Calu3 (cell line): ENCODE measurements at regions not wholly inside any gene's neighbourhood (a gene's known extent, or its start where the extent isn't known, plus 50 kb on each side); places are given as distances from the start of the nearest gene placed in this dataset.

Source experiments
- BruUV-seq: library from RNA; stranded (reverse); fragments of 400-500 nt; replicated peaks from 2 replicates; lab custom pipeline; 2021; lab: Mats Ljungman, UMichigan
- CTCF ChIA-PET: fragments of 300-600 bp; sonication (Branson Sonifier 250); formaldehyde crosslinking; loops from one replicate; lab custom pipeline; 2022; ENCODE audit warnings: antibody characterized with exemption; lab: Charles Lee
- DNase-seq: peaks from one replicate; pipeline ENCODE4 v3.0.0; 2022
- H3K27ac Mint-ChIP-seq: one replicate; pipeline ENCODE4 v1.8.0; 2022; ENCODE audit warnings: mixed read lengths; ENCODE audit not compliant: unreplicated experiment
- H3K27me3 Mint-ChIP-seq: one replicate; pipeline ENCODE4 v1.8.0; 2022; ENCODE audit warnings: mixed read lengths; ENCODE audit not compliant: unreplicated experiment
- H3K36me3 Mint-ChIP-seq: one replicate; pipeline ENCODE4 v1.8.0; 2022; ENCODE audit warnings: mild to moderate bottlenecking, moderate library complexity, mixed read lengths; ENCODE audit not compliant: insufficient read depth, unreplicated experiment
- H3K4me1 Mint-ChIP-seq: one replicate; pipeline ENCODE4 v1.8.0; 2022; ENCODE audit warnings: mild to moderate bottlenecking, low read depth, mixed read lengths; ENCODE audit not compliant: unreplicated experiment
- H3K4me3 Mint-ChIP-seq: one replicate; pipeline ENCODE4 v1.8.0; 2022; ENCODE audit warnings: mild to moderate bottlenecking, low read depth, moderate library complexity, mixed read lengths; ENCODE audit not compliant: unreplicated experiment
- H3K9me3 Mint-ChIP-seq: one replicate; pipeline ENCODE4 v1.8.0; 2022; ENCODE audit warnings: low read depth, mixed read lengths; ENCODE audit not compliant: unreplicated experiment
- intact Hi-C: fragments of 100-400 bp; cut with micrococcal nuclease; formaldehyde crosslinking; loops from one replicate; pipeline ENCODE4 v1.10.0; 2022; ENCODE audit not compliant: unreplicated experiment
- TF ChIP-seq, protein P1 (sequence below): fragments of 200-600 bp; IDR thresholded peaks from one replicate; pipeline ENCODE4 v1.8.0; 2022; ENCODE audit warnings: antibody characterized with exemption; ENCODE audit not compliant: unreplicated experiment

DNA sequence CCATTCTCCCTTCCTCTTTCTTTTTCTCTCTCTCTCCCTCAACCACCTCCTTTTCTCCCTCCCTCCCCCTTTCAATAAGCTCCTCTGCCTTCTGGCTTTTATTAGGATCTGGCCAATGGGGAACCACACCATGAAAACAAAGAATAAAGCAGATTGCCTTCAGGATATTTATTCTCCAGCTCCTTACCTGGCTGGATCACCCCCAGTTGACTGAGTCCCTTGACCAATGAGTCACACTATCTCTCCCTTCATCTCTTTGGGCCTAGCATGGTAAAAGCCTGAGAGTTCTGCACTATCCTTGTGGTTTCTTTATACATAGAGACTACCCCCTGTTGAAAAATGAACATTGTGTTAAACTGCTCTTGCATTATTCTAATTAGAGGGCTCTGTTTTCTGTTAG, 476.8 kb downstream of the EPHA7 start:
- DNase-seq: no peak
- Mint-ChIP-seq H3K27ac (no peak overlapping the region), H3K4me3 (no peak overlapping the region), H3K36me3 (no peaks in the 10 kb centered on the region), H3K27me3 (no peaks in the 10 kb centered on the region), H3K4me1 (no peaks in the 10 kb centered on the region), H3K9me3 (peaks cover 11% of the 10 kb centered on the region)
- no TSS peak for BruUV-seq
- CTCF ChIA-PET: no interaction called here
- intact Hi-C loops: no loop called here
- TF ChIP-seq, protein P1, sequence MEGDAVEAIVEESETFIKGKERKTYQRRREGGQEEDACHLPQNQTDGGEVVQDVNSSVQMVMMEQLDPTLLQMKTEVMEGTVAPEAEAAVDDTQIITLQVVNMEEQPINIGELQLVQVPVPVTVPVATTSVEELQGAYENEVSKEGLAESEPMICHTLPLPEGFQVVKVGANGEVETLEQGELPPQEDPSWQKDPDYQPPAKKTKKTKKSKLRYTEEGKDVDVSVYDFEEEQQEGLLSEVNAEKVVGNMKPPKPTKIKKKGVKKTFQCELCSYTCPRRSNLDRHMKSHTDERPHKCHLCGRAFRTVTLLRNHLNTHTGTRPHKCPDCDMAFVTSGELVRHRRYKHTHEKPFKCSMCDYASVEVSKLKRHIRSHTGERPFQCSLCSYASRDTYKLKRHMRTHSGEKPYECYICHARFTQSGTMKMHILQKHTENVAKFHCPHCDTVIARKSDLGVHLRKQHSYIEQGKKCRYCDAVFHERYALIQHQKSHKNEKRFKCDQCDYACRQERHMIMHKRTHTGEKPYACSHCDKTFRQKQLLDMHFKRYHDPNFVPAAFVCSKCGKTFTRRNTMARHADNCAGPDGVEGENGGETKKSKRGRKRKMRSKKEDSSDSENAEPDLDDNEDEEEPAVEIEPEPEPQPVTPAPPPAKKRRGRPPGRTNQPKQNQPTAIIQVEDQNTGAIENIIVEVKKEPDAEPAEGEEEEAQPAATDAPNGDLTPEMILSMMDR: no peak

DNA sequence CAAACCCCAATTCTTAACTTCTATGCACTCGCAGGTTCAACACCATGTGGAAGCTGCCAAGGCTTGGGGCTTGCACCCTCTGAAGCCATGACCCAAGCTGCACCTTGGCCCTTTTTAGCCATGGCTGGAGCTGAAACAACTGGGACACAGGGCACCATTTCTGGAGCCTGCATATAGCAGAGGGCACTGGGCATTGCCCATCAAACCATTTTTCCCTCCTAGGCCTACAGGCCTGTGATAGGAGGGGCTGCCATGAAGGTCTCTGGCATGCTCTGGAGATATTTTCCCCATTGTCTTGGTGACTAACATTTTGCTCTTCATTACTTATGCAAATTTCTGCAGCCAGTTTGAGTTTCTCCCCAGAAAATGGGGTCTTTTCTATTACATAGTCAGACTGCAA, 484.7 kb downstream of the EPHA7 start:
- no TSS peak for BruUV-seq
- no peaks in the 10 kb centered on the region for H3K27me3 Mint-ChIP-seq
- no peak overlapping the region for H3K4me3 Mint-ChIP-seq
- CTCF ChIA-PET: no interaction called here
- no peak for DNase-seq
- no peaks in the 10 kb centered on the region for H3K4me1 Mint-ChIP-seq
- H3K9me3 Mint-ChIP-seq: peaks cover 7% of the 10 kb centered on the region
- TF ChIP-seq, protein P1: no peak
- no peaks in the 10 kb centered on the region for H3K36me3 Mint-ChIP-seq
- intact Hi-C loops: no loop called here
- no peak overlapping the region for H3K27ac Mint-ChIP-seq

DNA sequence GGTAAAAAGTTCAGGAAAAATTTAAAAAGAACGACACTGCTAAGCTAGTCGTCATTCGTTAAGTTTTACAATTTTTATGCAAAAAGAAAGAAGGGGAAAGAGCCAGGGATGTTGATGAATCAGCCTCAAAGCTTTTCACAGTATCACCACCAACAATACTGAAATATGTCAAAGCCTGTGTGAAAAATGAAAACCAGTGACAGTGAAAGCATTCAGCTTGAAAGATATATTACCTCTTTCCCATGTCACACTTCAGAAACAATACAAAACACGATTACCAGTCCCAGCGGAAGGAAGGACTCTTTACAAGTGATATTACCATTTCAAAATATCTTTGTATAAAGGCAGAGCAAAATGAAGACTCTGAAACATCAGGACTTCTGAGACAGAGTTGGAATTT, 489.2 kb downstream of the EPHA7 start:
- Mint-ChIP-seq H3K9me3 (peaks cover 10% of the 10 kb centered on the region), H3K36me3 (no peaks in the 10 kb centered on the region), H3K4me3 (no peak overlapping the region), H3K4me1 (no peaks in the 10 kb centered on the region), H3K27ac (no peak overlapping the region), H3K27me3 (no peaks in the 10 kb centered on the region)
- TF ChIP-seq, protein P1: no peak
- intact Hi-C loops: no loop called here
- BruUV-seq: no TSS peak
- CTCF ChIA-PET: no interaction called here
- DNase-seq: no peak

DNA sequence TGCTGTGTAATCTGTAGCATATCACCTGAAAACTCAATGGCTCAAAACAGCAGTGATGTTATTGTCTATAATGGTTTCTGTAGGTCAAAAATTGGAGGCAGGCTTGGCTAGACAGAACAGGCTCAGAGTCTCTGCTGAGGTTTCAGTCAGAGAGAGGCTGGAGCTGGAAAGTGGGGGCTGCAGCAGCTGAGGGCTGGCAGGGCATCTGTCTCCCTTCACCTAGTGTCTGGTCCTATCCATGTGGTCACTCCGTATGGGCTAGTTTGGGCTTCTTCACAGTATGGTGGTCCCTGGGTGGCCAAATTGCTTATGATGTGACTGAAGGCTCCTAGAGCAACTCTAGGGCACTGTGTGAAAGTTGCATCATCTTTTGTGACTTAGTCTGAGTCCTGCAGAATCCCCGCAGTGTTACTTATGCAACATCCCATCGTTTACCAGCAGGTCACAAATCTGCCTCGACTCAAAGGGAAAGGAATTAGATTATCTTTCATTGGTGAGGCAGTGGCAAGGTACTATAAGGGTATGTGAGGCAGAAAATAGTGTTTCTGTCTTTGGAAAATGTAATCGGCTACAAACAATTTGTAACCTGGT, 497.0 kb downstream of the EPHA7 start:
- Mint-ChIP-seq H3K27ac (no peak overlapping the region), H3K4me3 (no peak overlapping the region), H3K4me1 (no peaks in the 10 kb centered on the region), H3K27me3 (no peaks in the 10 kb centered on the region), H3K9me3 (peaks cover 5% of the 10 kb centered on the region), H3K36me3 (no peaks in the 10 kb centered on the region)
- no peak for DNase-seq
- BruUV-seq: no TSS peak
- intact Hi-C loops: no loop called here
- CTCF ChIA-PET: no interaction called here
- TF ChIP-seq, protein P1: no peak
